ENCODE measurements at regions not wholly inside any gene's neighbourhood (a gene's known extent, or its start where the extent isn't known, plus 50 kb on each side); places are given as distances from the start of the nearest gene placed in this dataset.
A peak's percentile ranks its signal among the peaks of the same experiment; 100 is the strongest.

- intact Hi-C loops (cut with DNase I), result no loop called here
- Histone ChIP-seq H3K27ac (no peak overlapping the region), H3K4me3 (no peak overlapping the region), H3K27me3 (no peaks in the 10 kb centered on the region), H3K9me3 (replicated peaks in 1 of 3) (no peaks in the 10 kb centered on the region), H3K36me3 (replicated peaks in 1 of 2) (no peaks in the 10 kb centered on the region), H3K4me1 (replicated peaks in 1 of 2) (peaks cover 0 to 5% of the 10 kb centered on the region in 2 donors)
- WGBS, 4 donors, result 63 to 82% (median 75%) methylated on average over 2 of the region's 2 CpGs
- DNase-seq, result no peak
- no peak for TF ChIP-seq CTCF (IDR thresholded peaks at IDR 0.05)
- TF ChIP-seq POLR2A (IDR thresholded peaks at IDR 0.05), result no peak
These were observed 258.5 kb upstream of the SLIT2 start for GRCh38 chr4:19993242-19993641.

- no peak for DNase-seq
- TF ChIP-seq POLR2A (IDR thresholded peaks at IDR 0.05) (no peak), CTCF (IDR thresholded peaks at IDR 0.05) (no peak)
- Histone ChIP-seq H3K27me3 (no peaks in the 10 kb centered on the region), H3K9me3 (replicated peaks in 1 of 3) (peaks cover 0 to 6% (median 0%) of the 10 kb centered on the region in 3 donors), H3K4me3 (no peak overlapping the region), H3K36me3 (replicated peaks in 1 of 2) (no peaks in the 10 kb centered on the region), H3K27ac (no peak overlapping the region), H3K4me1 (replicated peaks in 1 of 2) (peaks cover 0 to 5% of the 10 kb centered on the region in 2 donors)
- intact Hi-C loops (cut with DNase I), result no loop called here
- 53 to 67% (median 61%) methylated on average over 4 of the region's 4 CpGs for WGBS, 4 donors
These were observed 259.1 kb upstream of the SLIT2 start for GRCh38 chr4:19992471-19993093.

- TF ChIP-seq POLR2A (IDR thresholded peaks at IDR 0.05) (no peak), CTCF (IDR thresholded peaks at IDR 0.05) (no peak)
- no peaks in the 10 kb centered on the region for H3K27me3 ChIP-seq
- no peaks in the 10 kb centered on the region for H3K36me3 ChIP-seq (replicated peaks in 1 of 2)
- H3K4me3 ChIP-seq, result no peak overlapping the region
- no peak for DNase-seq
- H3K4me1 ChIP-seq (replicated peaks in 1 of 2), result peaks cover 0 to 9% of the 10 kb centered on the region in 2 donors
- intact Hi-C loops (cut with DNase I), result no loop called here
- no peak overlapping the region for H3K27ac ChIP-seq
- peaks cover 0 to 6% (median 0%) of the 10 kb centered on the region in 3 donors for H3K9me3 ChIP-seq (replicated peaks in 1 of 3)
These were observed 264.0 kb upstream of the SLIT2 start for GRCh38 chr4:19987746-19988145.

GRCh38 chr4:19983072-19983471, 268.6 kb upstream of the SLIT2 start:
- Histone ChIP-seq H3K27me3 (no peaks in the 10 kb centered on the region), H3K36me3 (replicated peaks in 1 of 2) (no peaks in the 10 kb centered on the region), H3K4me1 (replicated peaks in 1 of 2) (peaks cover 5 to 12% of the 10 kb centered on the region in 2 donors), H3K4me3 (no peak overlapping the region), H3K9me3 (replicated peaks in 1 of 3) (peaks cover 0 to 5% (median 0%) of the 10 kb centered on the region in 3 donors), H3K27ac (peak overlapping the region in 4 of 5 donors; percentile 44 to 85 (median 58))
- no peak for DNase-seq
- TF ChIP-seq CTCF (IDR thresholded peaks at IDR 0.05) (no peak), POLR2A (IDR thresholded peaks at IDR 0.05) (no peak)
- 63 to 70% (median 67%) methylated on average over 3 of the region's 3 CpGs for WGBS, 4 donors
- intact Hi-C loops (cut with DNase I), result no loop called here

Measured in adrenal gland (tissue), 9 donors.